GM12873 (cell line): ENCODE measurements at regions not wholly inside any gene's neighbourhood (a gene's known extent, or its start where the extent isn't known, plus 50 kb on each side); places are given as distances from the start of the nearest gene placed in this dataset.

Experiments
- CTCF ChIP-seq: IDR thresholded peaks from 2 replicates; pipeline ENCODE4 v1.5.1; 2012; ENCODE audit warnings: low read depth, mild to moderate bottlenecking, moderate library complexity, low read length, control low read depth; ENCODE audit not compliant: insufficient read depth; ENCODE audit errors: missing control alignments

- no peak for TF ChIP-seq CTCF
Measured at GRCh38 chr10:78996792-78997129, 72.0 kb upstream of the ZMIZ1 start.

GRCh38 chr10:78997635-78998618 lies 70.8 kb upstream of the ZMIZ1 start:
- TF ChIP-seq CTCF: no peak

GRCh38 chr10:79001082-79001885 lies 67.5 kb upstream of the ZMIZ1 start:
- TF ChIP-seq CTCF: no peak

- no peak for TF ChIP-seq CTCF
Measured at GRCh38 chr10:79002336-79002735, 66.4 kb upstream of the ZMIZ1 start.

GRCh38 chr10:79003183-79004100 lies 65.3 kb upstream of the ZMIZ1 start:
- TF ChIP-seq CTCF: no peak

GRCh38 chr10:79004311-79004710 lies 64.5 kb upstream of the ZMIZ1 start:
- TF ChIP-seq CTCF: no peak
